Ascending aorta (tissue), 2 donors: ENCODE measurements at regions not wholly inside any gene's neighbourhood (a gene's known extent, or its start where the extent isn't known, plus 50 kb on each side); places are given as distances from the start of the nearest gene placed in this dataset.

Source experiments
- DNase-seq, 2 donors: peaks; one replicate each; pipeline ENCODE4 v3.0.0-alpha.2; 2019; ENCODE audit warnings: low spot score in 2 of 2
- H3K27ac ChIP-seq, 2 donors: fragments of 200-600 bp; sonication (generic); one replicate each; pipeline ENCODE4 v1.5.1; 2016 to 2017; ENCODE audit warnings: mild to moderate bottlenecking in 1 of 2
- H3K27me3 ChIP-seq: fragments of 200-600 bp; sonication (generic); one replicate; pipeline ENCODE4 v1.5.1; 2017
- H3K36me3 ChIP-seq, 2 donors: fragments of 200-600 bp; sonication (generic); one replicate each; pipeline ENCODE4 v1.5.1; 2016
- H3K4me1 ChIP-seq, 2 donors: fragments of 200-600 bp; sonication (generic); one replicate each; pipeline ENCODE4 v1.5.1; 2016 to 2017; ENCODE audit warnings: mild to moderate bottlenecking in 1 of 2
- H3K4me3 ChIP-seq, 2 donors: fragments of 200-600 bp; sonication (generic); one replicate each; pipeline ENCODE4 v1.5.1; 2016 to 2017; ENCODE audit warnings: mild to moderate bottlenecking in 1 of 2
- H3K9me3 ChIP-seq, 2 donors: fragments of 200-600 bp; sonication (generic); one replicate each; pipeline ENCODE4 v1.5.1; 2016
- intact Hi-C: fragments of 100-400 bp; cut with DNase I; formaldehyde crosslinking; loops from one replicate; pipeline ENCODE4 v1.15.1; 2023
- TF ChIP-seq, protein P1 (sequence below), 3 experiments: fragments of 200-600 bp in 2 of 3; fragments of 450-650 bp in 1 of 3; sonication (generic) in 2 of 3; IDR thresholded peaks; one replicate each; pipeline ENCODE4 v1.5.1; 2016 to 2019; ENCODE audit warnings: antibody characterized with exemption in 3 of 3, mild to moderate bottlenecking in 1 of 3, moderate library complexity in 1 of 3

GRCh38 chr4:16991450-16991849, 93.0 kb upstream of the LDB2 start:
- no peaks in the 10 kb centered on the region for H3K4me1 ChIP-seq
- no peaks in the 10 kb centered on the region for H3K36me3 ChIP-seq
- no peak overlapping the region for H3K4me3 ChIP-seq
- no peak overlapping the region for H3K27ac ChIP-seq
- no peaks in the 10 kb centered on the region for H3K27me3 ChIP-seq
- TF ChIP-seq, protein P1, sequence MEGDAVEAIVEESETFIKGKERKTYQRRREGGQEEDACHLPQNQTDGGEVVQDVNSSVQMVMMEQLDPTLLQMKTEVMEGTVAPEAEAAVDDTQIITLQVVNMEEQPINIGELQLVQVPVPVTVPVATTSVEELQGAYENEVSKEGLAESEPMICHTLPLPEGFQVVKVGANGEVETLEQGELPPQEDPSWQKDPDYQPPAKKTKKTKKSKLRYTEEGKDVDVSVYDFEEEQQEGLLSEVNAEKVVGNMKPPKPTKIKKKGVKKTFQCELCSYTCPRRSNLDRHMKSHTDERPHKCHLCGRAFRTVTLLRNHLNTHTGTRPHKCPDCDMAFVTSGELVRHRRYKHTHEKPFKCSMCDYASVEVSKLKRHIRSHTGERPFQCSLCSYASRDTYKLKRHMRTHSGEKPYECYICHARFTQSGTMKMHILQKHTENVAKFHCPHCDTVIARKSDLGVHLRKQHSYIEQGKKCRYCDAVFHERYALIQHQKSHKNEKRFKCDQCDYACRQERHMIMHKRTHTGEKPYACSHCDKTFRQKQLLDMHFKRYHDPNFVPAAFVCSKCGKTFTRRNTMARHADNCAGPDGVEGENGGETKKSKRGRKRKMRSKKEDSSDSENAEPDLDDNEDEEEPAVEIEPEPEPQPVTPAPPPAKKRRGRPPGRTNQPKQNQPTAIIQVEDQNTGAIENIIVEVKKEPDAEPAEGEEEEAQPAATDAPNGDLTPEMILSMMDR (IDR thresholded peaks at IDR 0.05) = no peak
- no peaks in the 10 kb centered on the region for H3K9me3 ChIP-seq
- DNase-seq = no peak
- intact Hi-C loops = no loop called here

GRCh38 chr4:16989371-16989770, 90.9 kb upstream of the LDB2 start:
- TF ChIP-seq, protein P1 (IDR thresholded peaks at IDR 0.05) = no peak
- Histone ChIP-seq H3K4me3 (no peak overlapping the region), H3K27ac (no peak overlapping the region), H3K4me1 (no peaks in the 10 kb centered on the region), H3K27me3 (no peaks in the 10 kb centered on the region), H3K36me3 (no peaks in the 10 kb centered on the region), H3K9me3 (no peaks in the 10 kb centered on the region)
- intact Hi-C loops = no loop called here
- DNase-seq = no peak

GRCh38 chr4:16988814-16989213, 90.4 kb upstream of the LDB2 start:
- intact Hi-C loops = no loop called here
- Histone ChIP-seq H3K4me1 (no peaks in the 10 kb centered on the region), H3K4me3 (no peak overlapping the region), H3K9me3 (no peaks in the 10 kb centered on the region), H3K36me3 (no peaks in the 10 kb centered on the region), H3K27me3 (no peaks in the 10 kb centered on the region), H3K27ac (no peak overlapping the region)
- TF ChIP-seq, protein P1 (IDR thresholded peaks at IDR 0.05) = no peak
- no peak for DNase-seq

GRCh38 chr4:16977081-16977480, 78.6 kb upstream of the LDB2 start:
- Histone ChIP-seq H3K9me3 (no peaks in the 10 kb centered on the region), H3K27me3 (no peaks in the 10 kb centered on the region), H3K4me3 (no peak overlapping the region), H3K27ac (no peak overlapping the region), H3K36me3 (no peaks in the 10 kb centered on the region), H3K4me1 (no peaks in the 10 kb centered on the region)
- TF ChIP-seq, protein P1 (IDR thresholded peaks at IDR 0.05) = no peak
- no peak for DNase-seq
- intact Hi-C loops = no loop called here

DNA sequence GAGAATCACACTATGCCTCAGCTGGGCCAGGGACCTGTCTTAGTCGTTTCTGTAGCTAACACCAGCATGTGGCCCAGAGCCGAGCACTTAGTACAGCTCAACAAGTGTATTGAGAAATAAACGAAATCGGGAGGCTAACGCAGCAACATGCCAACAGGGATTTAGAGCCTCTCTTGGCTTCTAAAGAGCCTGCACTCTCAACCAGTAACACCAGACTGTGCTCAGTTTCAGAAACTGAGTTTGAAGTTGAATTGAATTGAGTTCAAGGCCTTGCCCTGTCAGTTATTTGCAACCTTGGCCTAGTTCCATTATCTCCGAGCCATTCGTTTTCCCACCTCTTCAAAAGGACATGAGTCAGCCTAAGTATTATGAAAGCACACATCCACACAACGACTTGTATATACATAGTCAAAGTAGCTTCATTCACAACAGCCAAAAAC, 71.3 kb upstream of the LDB2 start:
- H3K36me3 ChIP-seq = no peaks in the 10 kb centered on the region
- TF ChIP-seq, protein P1 (IDR thresholded peaks at IDR 0.05) = no peak
- H3K27me3 ChIP-seq = no peaks in the 10 kb centered on the region
- H3K27ac ChIP-seq = no peak overlapping the region
- no peaks in the 10 kb centered on the region for H3K9me3 ChIP-seq
- H3K4me1 ChIP-seq = no peaks in the 10 kb centered on the region
- DNase-seq = no peak
- intact Hi-C loops = no loop called here
- no peak overlapping the region for H3K4me3 ChIP-seq

DNA sequence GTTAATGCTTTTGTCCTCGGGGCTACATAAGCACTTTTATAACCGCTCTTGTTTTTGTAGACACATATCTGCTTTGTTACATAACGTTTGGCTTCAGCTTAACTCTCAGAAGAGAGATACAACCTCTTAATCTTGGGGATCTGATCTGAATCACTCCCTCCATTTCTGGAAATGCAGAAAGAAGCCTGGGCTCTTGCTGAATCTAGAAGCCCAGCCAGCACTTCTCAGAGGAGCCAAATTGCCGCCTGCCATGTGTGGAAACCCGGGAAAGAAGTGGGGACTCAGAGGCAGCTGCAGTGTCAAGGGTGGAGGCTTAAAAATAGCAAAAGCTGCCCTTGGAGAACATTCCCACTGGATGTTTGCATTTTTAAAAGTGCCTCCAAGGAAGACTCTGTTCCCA, 69.3 kb upstream of the LDB2 start:
- Histone ChIP-seq H3K27me3 (no peaks in the 10 kb centered on the region), H3K4me3 (no peak overlapping the region), H3K36me3 (no peaks in the 10 kb centered on the region), H3K9me3 (no peaks in the 10 kb centered on the region), H3K27ac (peak overlapping the region; percentile 24 to 37), H3K4me1 (no peaks in the 10 kb centered on the region)
- DNase-seq = peak in 1 of 2 donors; percentile 63
- intact Hi-C loops = no loop called here
- TF ChIP-seq, protein P1 (IDR thresholded peaks at IDR 0.05) = no peak
